ENCODE measurements at regions not wholly inside any gene's neighbourhood (a gene's known extent, or its start where the extent isn't known, plus 50 kb on each side); places are given as distances from the start of the nearest gene placed in this dataset.

- DNase-seq (ENCODE audit: extremely low spot score, insufficient read length, low read depth) = no peak
- no peak for FAIRE-seq
Measured at GRCh38 chr11:128061281-128061871, 526.0 kb downstream of the ETS1 start.

- no peak for DNase-seq (ENCODE audit: extremely low spot score, insufficient read length, low read depth)
- FAIRE-seq = no peak
Measured at GRCh38 chr11:128058580-128059208, 528.7 kb downstream of the ETS1 start.

GRCh38 chr11:128057786-128058395, 529.5 kb downstream of the ETS1 start:
- FAIRE-seq = no peak
- no peak for DNase-seq (ENCODE audit: extremely low spot score, insufficient read length, low read depth)

GRCh38 chr11:128055576-128056217, 531.7 kb downstream of the ETS1 start:
- DNase-seq (ENCODE audit: extremely low spot score, insufficient read length, low read depth) (no peak), FAIRE-seq (no peak)

GRCh38 chr11:128053981-128054931, 533.1 kb downstream of the ETS1 start:
- DNase-seq (ENCODE audit: extremely low spot score, insufficient read length, low read depth) (no peak), FAIRE-seq (peak; percentile 38)

GRCh38 chr11:128052912-128053641, 534.3 kb downstream of the ETS1 start:
- FAIRE-seq (no peak), DNase-seq (ENCODE audit: extremely low spot score, insufficient read length, low read depth) (no peak)

- FAIRE-seq (no peak), DNase-seq (ENCODE audit: extremely low spot score, insufficient read length, low read depth) (no peak)
Measured at GRCh38 chr11:128048121-128048520, 539.2 kb downstream of the ETS1 start.

- DNase-seq (ENCODE audit: extremely low spot score, insufficient read length, low read depth) (no peak), FAIRE-seq (no peak)
Measured at GRCh38 chr11:128047026-128047425, 540.3 kb downstream of the ETS1 start.

- FAIRE-seq (no peak), DNase-seq (ENCODE audit: extremely low spot score, insufficient read length, low read depth) (no peak)
Measured at GRCh38 chr11:128046213-128046612, 541.1 kb downstream of the ETS1 start.

GRCh38 chr11:128045094-128045725, 542.1 kb downstream of the ETS1 start:
- no peak for FAIRE-seq

GRCh38 chr11:128042290-128042751, 545.0 kb downstream of the ETS1 start:
- FAIRE-seq = no peak
- DNase-seq (ENCODE audit: extremely low spot score, insufficient read length, low read depth) = no peak

More at GRCh38 chr11:128045094-128045725, 542.1 kb downstream of the ETS1 start:
- no peak for DNase-seq (ENCODE audit: extremely low spot score, insufficient read length, low read depth)

GRCh38 chr11:128040603-128041002, 546.8 kb downstream of the ETS1 start:
- FAIRE-seq (no peak), DNase-seq (ENCODE audit: extremely low spot score, insufficient read length, low read depth) (no peak)

- FAIRE-seq (no peak), DNase-seq (ENCODE audit: extremely low spot score, insufficient read length, low read depth) (no peak)
Measured at GRCh38 chr11:128039140-128040021, 548.0 kb downstream of the ETS1 start.

GRCh38 chr11:128036556-128037093, 550.7 kb downstream of the ETS1 start:
- FAIRE-seq (no peak), DNase-seq (ENCODE audit: extremely low spot score, insufficient read length, low read depth) (no peak)

GRCh38 chr11:128036006-128036405, 551.4 kb downstream of the ETS1 start:
- FAIRE-seq = no peak
- no peak for DNase-seq (ENCODE audit: extremely low spot score, insufficient read length, low read depth)

GRCh38 chr11:128031538-128032134, 555.7 kb downstream of the ETS1 start:
- DNase-seq (ENCODE audit: extremely low spot score, insufficient read length, low read depth) = peak; percentile 17
- peak; percentile 71 for FAIRE-seq

GRCh38 chr11:128029219-128029722, 558.1 kb downstream of the ETS1 start:
- FAIRE-seq = no peak
- no peak for DNase-seq (ENCODE audit: extremely low spot score, insufficient read length, low read depth)

Measured in GM18507 (cell line).